Activated CD4-positive, alpha-beta T cell treated with anti-CD3 and anti-CD28 coated beads, Interleukin-2, amount 10 ng/mL, durations not matched to agents 7 days and 5 days (primary cell): ENCODE measurements at regions not wholly inside any gene's neighbourhood (a gene's known extent, or its start where the extent isn't known, plus 50 kb on each side); places are given as distances from the start of the nearest gene placed in this dataset.
A peak's percentile ranks its signal among the peaks of the same experiment; 100 is the strongest.

Source experiments
- CTCF ChIA-PET: fragments of 350-600 bp; sonication (Branson Sonifier 250); formaldehyde crosslinking; loops from one replicate; lab custom pipeline; 2021; ENCODE audit warnings: antibody characterized with exemption; lab: Charles Lee
- POLR2A ChIA-PET: fragments of 350-600 bp; sonication (Branson Sonifier 250); formaldehyde crosslinking; loops from one replicate; lab custom pipeline; 2021; ENCODE audit warnings: antibody characterized with exemption; lab: Charles Lee
- DNase-seq: peaks from one replicate; pipeline ENCODE4 v3.0.0-alpha.2; 2020
- H3K27ac Mint-ChIP-seq: one replicate; pipeline ENCODE4 v1.8.0; 2021; ENCODE audit warnings: mild to moderate bottlenecking, moderate library complexity, mixed read lengths
- H3K27me3 Mint-ChIP-seq: one replicate; pipeline ENCODE4 v1.8.0; 2021; ENCODE audit warnings: mixed read lengths
- H3K36me3 Mint-ChIP-seq: one replicate; pipeline ENCODE4 v1.8.0; 2021; ENCODE audit warnings: low read depth, mixed read lengths
- H3K4me1 Mint-ChIP-seq: one replicate; pipeline ENCODE4 v1.8.0; 2021; ENCODE audit warnings: mixed read lengths
- H3K4me3 Mint-ChIP-seq: one replicate; pipeline ENCODE4 v1.8.0; 2021; ENCODE audit warnings: mild to moderate bottlenecking, moderate library complexity, mixed read lengths
- H3K9me3 Mint-ChIP-seq: one replicate; pipeline ENCODE4 v1.8.0; 2021; ENCODE audit warnings: mixed read lengths

DNA sequence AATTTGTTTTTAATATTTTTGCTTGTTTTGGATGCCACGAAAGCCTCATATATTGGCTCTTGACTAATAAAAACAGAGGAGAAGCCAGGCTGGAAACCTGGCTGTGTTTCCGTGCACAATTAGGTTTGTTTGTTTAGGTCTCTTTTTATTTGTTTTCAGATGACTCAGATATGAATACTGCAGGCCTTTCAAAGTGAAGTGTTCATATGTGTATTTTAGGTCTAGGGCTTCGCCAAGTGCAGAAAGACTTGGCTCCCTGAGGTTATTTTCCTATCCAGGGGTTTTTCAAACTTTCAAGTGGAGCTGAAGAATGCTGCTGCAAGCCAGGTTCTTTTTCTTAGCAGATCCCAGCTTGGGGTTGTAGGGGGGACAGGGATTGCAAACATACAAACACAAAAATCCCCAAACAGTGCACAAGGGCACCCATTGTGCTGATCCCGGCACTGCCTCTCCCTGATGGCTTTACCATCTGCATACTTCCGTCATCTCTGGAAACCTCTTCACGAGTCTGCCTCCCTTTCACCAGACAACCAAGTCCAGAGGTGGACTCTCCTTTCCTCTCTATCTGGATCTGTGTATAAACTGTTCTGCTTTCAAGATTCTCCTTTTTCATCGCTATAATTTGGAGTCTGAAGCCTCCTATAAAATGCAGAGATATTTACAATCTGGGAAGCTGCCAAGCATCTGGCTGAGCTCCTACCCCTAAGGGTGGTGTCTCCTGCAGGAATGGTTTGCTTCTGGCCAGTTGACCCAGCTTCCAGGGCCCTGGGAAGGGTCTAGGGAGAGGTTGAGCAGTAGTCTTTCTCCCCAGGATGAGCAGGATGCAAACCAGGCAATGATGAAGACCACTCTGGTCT lies 108.6 kb downstream of the SMIM20 start:
- H3K27me3 Mint-ChIP-seq = peaks cover 13% of the 10 kb centered on the region
- peaks cover 1% of the 10 kb centered on the region for H3K36me3 Mint-ChIP-seq
- no peaks in the 10 kb centered on the region for H3K9me3 Mint-ChIP-seq
- H3K4me1 Mint-ChIP-seq = no peaks in the 10 kb centered on the region
- ChIA-PET CTCF (interaction anchor here (1.3 kb wide), 1 partner anchor 35 kb away, joined by 3 read pairs; no protein-coding TSS in a partner anchor), POLR2A (no interaction called here)
- H3K27ac Mint-ChIP-seq = no peak overlapping the region
- no peak for DNase-seq
- H3K4me3 Mint-ChIP-seq = no peak overlapping the region

DNA sequence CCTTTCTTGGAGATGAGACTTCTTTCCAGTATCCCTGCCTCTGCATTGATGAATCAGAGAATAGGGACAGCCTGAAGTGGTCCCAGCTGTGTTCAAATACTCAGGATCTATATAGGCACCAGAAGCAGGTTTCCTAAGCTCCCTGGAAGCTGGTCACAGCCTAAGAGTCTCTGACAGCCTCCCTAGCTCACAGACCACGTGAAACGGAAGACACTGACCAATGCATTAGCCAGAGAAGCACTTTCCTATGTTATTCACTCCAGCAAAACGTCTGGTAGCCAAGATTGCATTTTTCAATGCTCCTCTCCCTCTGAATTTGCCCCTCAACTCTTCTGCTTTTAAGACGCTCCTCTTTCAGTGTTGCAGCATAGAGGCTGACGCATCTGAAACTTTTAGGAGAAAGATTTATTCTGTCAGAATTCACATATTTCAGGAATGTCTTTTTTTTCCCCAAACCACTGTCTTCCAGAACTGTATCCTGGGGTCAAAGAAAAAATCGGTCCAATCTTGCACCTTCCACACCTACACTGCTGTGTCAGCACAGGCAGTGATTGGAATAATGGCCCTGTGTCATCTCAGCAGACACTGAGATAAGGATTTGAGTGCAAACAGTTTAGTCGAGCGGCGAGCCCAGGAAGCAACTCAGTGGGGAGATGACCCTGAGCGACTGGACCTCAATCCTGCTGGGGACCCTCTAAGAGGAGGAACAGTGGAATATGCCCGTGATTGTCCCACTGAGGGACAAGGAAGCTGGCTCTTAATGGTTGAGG lies 109.4 kb downstream of the SMIM20 start:
- CTCF ChIA-PET = no interaction called here
- Mint-ChIP-seq H3K9me3 (no peaks in the 10 kb centered on the region), H3K27me3 (peaks cover 13% of the 10 kb centered on the region), H3K4me3 (no peak overlapping the region), H3K27ac (no peak overlapping the region), H3K36me3 (peaks cover 1% of the 10 kb centered on the region), H3K4me1 (no peaks in the 10 kb centered on the region)
- POLR2A ChIA-PET = no interaction called here
- no peak for DNase-seq

DNA sequence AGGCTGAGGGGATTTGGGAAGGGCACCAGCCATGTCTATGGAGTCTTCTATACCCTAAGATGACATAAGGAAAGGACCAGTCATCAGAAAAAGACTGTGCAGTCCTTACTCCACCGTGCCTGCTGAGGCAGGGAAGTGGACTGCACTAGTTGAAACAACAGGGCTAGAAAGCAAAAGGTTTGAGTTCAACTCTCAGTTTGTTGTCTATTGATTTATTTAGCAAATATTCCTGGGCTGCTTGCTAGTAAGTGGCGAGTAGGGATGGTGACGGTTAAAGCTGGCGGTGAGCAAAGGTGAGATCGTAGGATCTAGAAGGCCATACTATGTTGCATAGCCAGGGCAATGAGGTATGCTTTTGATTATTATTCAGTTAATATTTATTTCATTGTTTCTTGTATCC lies 110.1 kb downstream of the SMIM20 start:
- H3K36me3 Mint-ChIP-seq = no peaks in the 10 kb centered on the region
- POLR2A ChIA-PET = no interaction called here
- CTCF ChIA-PET = no interaction called here
- H3K4me1 Mint-ChIP-seq = peaks cover 2% of the 10 kb centered on the region
- H3K27ac Mint-ChIP-seq = no peak overlapping the region
- no peak for DNase-seq
- no peaks in the 10 kb centered on the region for H3K9me3 Mint-ChIP-seq
- H3K27me3 Mint-ChIP-seq = peaks cover 13% of the 10 kb centered on the region
- no peak overlapping the region for H3K4me3 Mint-ChIP-seq

DNA sequence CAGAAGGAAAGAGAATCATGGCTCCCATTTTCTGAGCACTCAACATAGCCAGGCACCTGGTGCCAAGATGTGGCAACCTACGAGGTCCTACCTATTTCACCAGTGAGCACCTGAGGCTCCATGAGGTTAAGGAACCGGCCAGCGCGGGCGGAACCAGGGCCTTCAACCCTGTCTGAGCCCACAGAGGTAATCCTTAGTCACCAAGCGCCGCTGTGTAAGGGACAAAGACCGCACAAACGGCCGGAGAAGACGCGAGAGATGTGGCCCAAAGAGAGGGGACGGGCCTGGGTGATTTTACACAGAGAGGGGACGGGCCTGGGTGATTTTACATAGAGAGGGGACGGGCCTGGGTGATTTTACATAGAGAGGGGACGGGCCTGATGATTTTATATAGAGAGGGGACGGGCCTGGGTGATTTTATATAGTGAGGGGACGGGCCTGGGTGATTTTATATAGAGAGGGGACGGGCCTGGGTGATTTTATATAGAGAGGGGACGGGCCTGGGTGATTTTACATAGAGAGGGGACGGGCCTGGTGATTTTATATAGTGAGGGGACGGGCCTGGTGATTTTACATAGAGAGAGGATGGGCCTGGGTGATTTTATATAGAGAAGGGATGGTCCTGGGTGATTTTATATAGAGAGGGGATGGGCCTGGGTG lies 114.2 kb downstream of the SMIM20 start:
- no peak for DNase-seq
- Mint-ChIP-seq H3K36me3 (no peaks in the 10 kb centered on the region), H3K27ac (no peak overlapping the region), H3K4me1 (peaks cover 11% of the 10 kb centered on the region), H3K27me3 (peaks cover 5% of the 10 kb centered on the region), H3K4me3 (no peak overlapping the region), H3K9me3 (no peaks in the 10 kb centered on the region)
- CTCF ChIA-PET = interaction anchor here (0.6 to 2.2 kb wide), 6 partner anchors 39 to 991 kb away, joined by 3 to 11 read pairs (median 4); no protein-coding TSS in a partner anchor
- POLR2A ChIA-PET = no interaction called here

DNA sequence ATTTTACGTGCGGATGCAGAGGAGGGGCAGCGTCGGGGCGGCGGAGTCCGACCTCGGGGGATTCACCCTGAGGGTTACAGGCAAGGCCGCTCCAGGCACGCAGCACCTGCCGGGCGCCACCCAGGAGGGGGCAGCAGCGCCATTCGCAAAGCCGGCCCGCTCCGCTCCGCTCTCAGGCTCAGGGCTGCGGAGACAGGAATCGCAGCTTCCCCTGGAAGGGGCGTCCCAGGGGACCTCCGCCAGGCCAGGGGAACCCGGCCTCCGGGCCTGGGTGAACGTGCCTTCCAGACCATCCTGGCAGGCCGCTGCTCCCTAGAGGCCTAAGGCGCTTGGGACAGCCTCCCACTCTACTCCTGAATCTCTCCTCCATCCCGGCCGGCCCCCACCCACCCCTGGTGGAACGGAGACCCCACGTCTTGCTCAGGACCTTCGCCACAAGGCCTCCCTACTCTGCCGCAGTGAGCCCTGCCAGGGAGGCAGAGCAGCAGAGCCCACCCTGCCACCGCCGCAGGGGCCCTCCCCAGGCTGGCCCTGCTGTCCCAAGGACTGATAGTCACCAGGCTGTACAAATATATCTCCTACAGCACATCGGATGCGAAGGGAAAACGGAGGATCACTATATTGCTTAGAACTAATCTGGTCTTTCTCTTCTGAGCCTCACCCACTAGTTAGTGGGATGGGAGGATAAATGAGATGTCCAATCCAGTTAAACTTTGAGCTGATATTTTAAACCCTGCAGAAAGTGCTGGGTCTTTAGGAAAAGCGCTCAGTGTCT lies 115.0 kb downstream of the SMIM20 start:
- Mint-ChIP-seq H3K27ac (no peak overlapping the region), H3K4me3 (no peak overlapping the region), H3K9me3 (no peaks in the 10 kb centered on the region), H3K36me3 (no peaks in the 10 kb centered on the region), H3K4me1 (peaks cover 11% of the 10 kb centered on the region), H3K27me3 (peaks cover under 1% of the 10 kb centered on the region)
- CTCF ChIA-PET = interaction anchor here (0.7 to 2.7 kb wide), 14 partner anchors 8 to 382 kb away, joined by 3 to 11 read pairs (median 4); no protein-coding TSS in a partner anchor
- POLR2A ChIA-PET = no interaction called here
- peak; percentile 62 for DNase-seq

DNA sequence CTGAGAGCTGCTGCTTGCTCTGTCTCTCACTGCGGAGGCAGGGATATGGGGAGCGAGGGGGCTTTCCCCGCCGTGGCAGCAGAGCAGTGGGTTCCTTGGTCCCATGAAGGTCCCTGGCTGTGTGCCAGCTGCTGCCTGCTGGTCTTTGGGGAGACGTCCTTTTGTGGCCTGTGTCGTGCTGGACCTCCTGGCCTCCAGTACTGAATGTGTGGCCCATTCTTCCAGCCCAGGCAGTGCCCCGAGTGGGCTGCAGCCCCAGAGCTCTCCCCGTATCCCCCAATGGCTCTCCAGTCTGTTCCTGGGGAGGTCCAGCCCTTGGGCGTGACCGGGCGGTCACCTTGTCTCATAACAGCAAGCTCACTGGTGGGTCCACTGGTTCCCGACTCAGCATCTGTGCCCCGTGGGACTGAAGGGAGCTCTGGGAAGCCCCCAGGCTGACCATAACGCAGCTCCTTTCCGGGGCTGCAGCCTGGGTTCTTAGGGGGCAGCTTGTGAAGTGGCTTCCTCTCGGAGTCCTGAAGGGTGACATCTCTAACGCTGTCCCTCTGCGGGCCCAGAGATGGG lies 115.6 kb downstream of the SMIM20 start:
- no peak overlapping the region for H3K4me3 Mint-ChIP-seq
- no peaks in the 10 kb centered on the region for H3K27me3 Mint-ChIP-seq
- CTCF ChIA-PET = interaction anchor here (0.9 to 2.7 kb wide), 12 partner anchors 9 to 380 kb away, joined by 3 to 11 read pairs (median 5); no protein-coding TSS in a partner anchor
- H3K27ac Mint-ChIP-seq = no peak overlapping the region
- peaks cover 11% of the 10 kb centered on the region for H3K4me1 Mint-ChIP-seq
- H3K9me3 Mint-ChIP-seq = no peaks in the 10 kb centered on the region
- POLR2A ChIA-PET = no interaction called here
- DNase-seq = no peak
- no peaks in the 10 kb centered on the region for H3K36me3 Mint-ChIP-seq

DNA sequence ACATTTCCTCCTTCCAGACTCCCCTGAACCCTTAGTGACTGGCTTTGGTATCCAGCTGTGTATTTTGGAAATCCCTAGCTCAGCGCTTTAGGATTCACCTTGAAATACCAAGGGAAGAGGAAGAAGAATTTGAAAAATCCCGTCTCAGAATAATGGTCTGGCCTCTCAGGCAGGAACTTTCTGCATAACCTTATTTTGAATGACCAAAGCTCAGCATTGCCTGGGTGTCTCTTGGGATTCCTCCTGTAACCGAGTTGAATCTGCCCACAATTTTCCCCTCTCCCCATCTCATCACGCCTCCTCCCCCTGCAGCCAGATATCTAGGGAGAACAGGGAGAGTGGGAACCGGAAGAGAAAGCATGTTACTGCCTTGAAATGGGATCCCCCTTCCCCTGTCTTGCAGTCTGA lies 116.2 kb downstream of the SMIM20 start:
- no peak for DNase-seq
- Mint-ChIP-seq H3K4me1 (peaks cover 11% of the 10 kb centered on the region), H3K27ac (no peak overlapping the region), H3K36me3 (no peaks in the 10 kb centered on the region), H3K27me3 (no peaks in the 10 kb centered on the region), H3K9me3 (no peaks in the 10 kb centered on the region), H3K4me3 (no peak overlapping the region)
- CTCF ChIA-PET = interaction anchor here (0.6 to 2.7 kb wide), 10 partner anchors 9 to 377 kb away, joined by 3 to 11 read pairs (median 5); no protein-coding TSS in a partner anchor
- POLR2A ChIA-PET = no interaction called here

DNA sequence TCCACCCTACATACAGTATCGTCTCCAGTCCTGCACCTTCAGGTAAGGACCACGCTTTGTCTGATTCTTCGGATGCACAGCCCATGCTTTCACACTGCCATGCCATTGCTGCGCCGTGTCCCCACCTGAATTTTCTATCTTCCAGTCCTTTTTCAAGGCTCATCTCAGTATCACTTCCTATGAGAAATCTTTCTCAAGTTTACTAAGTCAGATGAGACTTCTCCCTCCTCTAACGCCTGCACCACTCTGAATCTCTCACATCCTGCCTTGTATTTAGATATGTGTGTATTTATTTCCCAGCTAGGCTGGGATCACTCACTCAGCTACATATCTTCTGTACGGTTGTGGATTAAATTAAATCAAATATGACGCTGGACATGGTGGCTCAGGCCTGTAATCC lies 116.8 kb downstream of the SMIM20 start:
- H3K36me3 Mint-ChIP-seq = no peaks in the 10 kb centered on the region
- DNase-seq = no peak
- peaks cover 11% of the 10 kb centered on the region for H3K4me1 Mint-ChIP-seq
- no peak overlapping the region for H3K4me3 Mint-ChIP-seq
- no peaks in the 10 kb centered on the region for H3K9me3 Mint-ChIP-seq
- POLR2A ChIA-PET = no interaction called here
- CTCF ChIA-PET = interaction anchor here (0.6 to 2.7 kb wide), 8 partner anchors 8 to 376 kb away, joined by 3 to 11 read pairs (median 4); no protein-coding TSS in a partner anchor
- no peaks in the 10 kb centered on the region for H3K27me3 Mint-ChIP-seq
- no peak overlapping the region for H3K27ac Mint-ChIP-seq

DNA sequence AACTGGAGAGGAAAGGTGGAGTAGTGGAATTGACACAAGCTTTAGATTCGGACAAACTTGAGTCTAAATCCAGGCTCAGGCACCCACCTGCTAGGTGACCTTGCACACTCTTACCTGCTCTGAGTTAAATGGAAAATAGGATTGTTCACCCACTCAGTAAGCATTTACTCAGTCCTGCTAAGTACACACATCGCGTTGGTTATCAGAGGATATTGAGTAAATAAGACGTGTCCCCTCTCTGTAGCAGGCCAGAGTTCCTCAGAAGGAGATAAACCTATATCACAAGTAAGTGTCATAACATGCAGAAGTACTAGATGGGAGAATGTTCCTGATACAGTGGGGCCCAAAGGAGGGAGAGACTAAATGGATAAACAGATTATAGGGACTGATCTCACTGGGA lies 117.7 kb downstream of the SMIM20 start:
- H3K27me3 Mint-ChIP-seq = peaks cover 1% of the 10 kb centered on the region
- no peaks in the 10 kb centered on the region for H3K9me3 Mint-ChIP-seq
- DNase-seq = no peak
- ChIA-PET CTCF (interaction anchor here (1.2 kb wide), 1 partner anchor 294 kb away, joined by 3 read pairs; no protein-coding TSS in a partner anchor), POLR2A (no interaction called here)
- no peak overlapping the region for H3K4me3 Mint-ChIP-seq
- H3K36me3 Mint-ChIP-seq = no peaks in the 10 kb centered on the region
- H3K4me1 Mint-ChIP-seq = peaks cover 11% of the 10 kb centered on the region
- no peak overlapping the region for H3K27ac Mint-ChIP-seq

DNA sequence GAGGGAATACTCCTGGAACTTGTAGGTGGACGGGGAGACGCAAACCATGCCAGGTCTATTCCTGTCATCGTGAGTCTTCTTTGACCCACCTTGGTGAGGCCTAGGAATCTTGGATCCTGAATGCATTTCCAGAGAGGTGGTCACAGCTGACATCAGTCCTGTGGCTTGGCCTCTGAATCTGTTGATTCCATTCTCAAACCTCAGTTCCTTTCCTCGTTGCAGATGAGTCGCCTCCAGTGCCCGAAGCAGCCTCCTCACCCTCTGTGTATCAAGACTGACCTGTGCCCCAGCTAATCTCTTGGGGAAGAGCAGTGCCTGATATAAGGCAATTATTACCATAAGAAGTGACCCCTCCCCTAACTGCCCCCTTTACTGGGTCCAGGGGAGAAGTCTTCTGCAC lies 118.1 kb downstream of the SMIM20 start:
- Mint-ChIP-seq H3K27ac (no peak overlapping the region), H3K27me3 (peaks cover 3% of the 10 kb centered on the region), H3K4me3 (no peak overlapping the region), H3K4me1 (peaks cover 11% of the 10 kb centered on the region), H3K36me3 (no peaks in the 10 kb centered on the region), H3K9me3 (no peaks in the 10 kb centered on the region)
- CTCF ChIA-PET = interaction anchor here (1.2 to 1.5 kb wide), 2 partner anchors 44 to 293 kb away, joined by 3 read pairs; no protein-coding TSS in a partner anchor
- POLR2A ChIA-PET = no interaction called here
- no peak for DNase-seq

DNA sequence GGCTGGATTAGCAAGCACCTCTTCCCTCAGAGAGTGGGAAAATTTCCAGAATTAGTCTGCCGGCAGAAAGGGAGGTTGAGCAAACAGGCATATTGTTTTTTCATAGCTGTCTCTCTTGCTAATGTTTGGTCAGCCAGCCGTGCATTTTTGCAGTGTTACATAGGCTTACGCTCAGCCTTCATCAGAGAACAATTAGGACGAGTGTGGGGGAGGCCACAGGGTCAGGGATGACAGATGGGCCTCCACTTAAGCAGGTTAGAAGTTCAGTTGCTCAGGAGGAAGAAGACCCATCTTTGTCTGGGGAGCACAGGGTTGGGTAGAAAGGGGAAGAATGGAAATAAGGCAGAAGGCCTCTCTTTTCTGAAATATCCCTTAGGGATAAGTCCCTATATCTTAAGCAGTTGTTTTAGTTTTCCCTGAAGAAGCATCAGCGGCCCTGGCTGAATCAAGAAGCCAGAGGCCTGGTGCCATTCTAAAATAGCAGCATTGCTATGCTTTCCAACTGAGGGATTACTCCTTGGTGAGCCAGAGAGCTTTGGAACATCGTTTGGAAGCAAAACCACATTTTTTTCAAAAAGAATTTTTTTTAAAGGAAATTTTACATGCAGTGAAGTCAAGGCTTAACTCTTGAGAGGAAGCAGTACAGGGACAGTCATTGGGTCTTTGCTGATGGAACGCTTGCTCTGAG lies 118.8 kb downstream of the SMIM20 start:
- Mint-ChIP-seq H3K4me1 (peaks cover 11% of the 10 kb centered on the region), H3K27me3 (peaks cover 5% of the 10 kb centered on the region), H3K9me3 (no peaks in the 10 kb centered on the region), H3K36me3 (no peaks in the 10 kb centered on the region), H3K27ac (no peak overlapping the region), H3K4me3 (no peak overlapping the region)
- CTCF ChIA-PET = interaction anchor here (1.5 to 1.6 kb wide), 2 partner anchors 45 to 375 kb away, joined by 3 read pairs; no protein-coding TSS in a partner anchor
- DNase-seq = no peak
- POLR2A ChIA-PET = no interaction called here
